Kidney epithelial cell (primary cell): ENCODE measurements at regions not wholly inside any gene's neighbourhood (a gene's known extent, or its start where the extent isn't known, plus 50 kb on each side); places are given as distances from the start of the nearest gene placed in this dataset.

Experiments used
- DNase-seq: peaks from one replicate; pipeline ENCODE4 v3.0.0-alpha.2; 2010; ENCODE audit warnings: low read depth
- H3K27me3 ChIP-seq: 2 replicates; pipeline ENCODE4 v1.6.0; 2011; ENCODE audit warnings: low read length; ENCODE audit not compliant: control insufficient read depth, insufficient read depth
- H3K36me3 ChIP-seq: 2 replicates; pipeline ENCODE4 v1.5.1; 2011; ENCODE audit warnings: low read length; ENCODE audit not compliant: control insufficient read depth, insufficient read depth
- H3K4me3 ChIP-seq: 2 replicates; pipeline ENCODE4 v1.5.1; 2011; ENCODE audit warnings: low read depth, mild to moderate bottlenecking, control low read depth, low read length
- CTCF ChIP-seq: IDR thresholded peaks from 2 replicates; pipeline ENCODE4 v1.5.1; 2011; ENCODE audit warnings: mild to moderate bottlenecking, moderate library complexity, low read length, control low read depth, inconsistent platforms; ENCODE audit not compliant: insufficient read depth, poor library complexity, severe bottlenecking

GRCh38 chr14:42804141-42804540 lies 1197.5 kb downstream of the LRFN5 start:
- H3K36me3 ChIP-seq = no peaks in the 10 kb centered on the region
- no peaks in the 10 kb centered on the region for H3K27me3 ChIP-seq
- DNase-seq = no peak
- no peak overlapping the region for H3K4me3 ChIP-seq
- no peak for TF ChIP-seq CTCF

- TF ChIP-seq CTCF = no peak
- H3K36me3 ChIP-seq = no peaks in the 10 kb centered on the region
- DNase-seq = no peak
- no peaks in the 10 kb centered on the region for H3K27me3 ChIP-seq
- H3K4me3 ChIP-seq = no peak overlapping the region
These were observed 1195.7 kb downstream of the LRFN5 start for GRCh38 chr14:42802346-42802745.

DNA sequence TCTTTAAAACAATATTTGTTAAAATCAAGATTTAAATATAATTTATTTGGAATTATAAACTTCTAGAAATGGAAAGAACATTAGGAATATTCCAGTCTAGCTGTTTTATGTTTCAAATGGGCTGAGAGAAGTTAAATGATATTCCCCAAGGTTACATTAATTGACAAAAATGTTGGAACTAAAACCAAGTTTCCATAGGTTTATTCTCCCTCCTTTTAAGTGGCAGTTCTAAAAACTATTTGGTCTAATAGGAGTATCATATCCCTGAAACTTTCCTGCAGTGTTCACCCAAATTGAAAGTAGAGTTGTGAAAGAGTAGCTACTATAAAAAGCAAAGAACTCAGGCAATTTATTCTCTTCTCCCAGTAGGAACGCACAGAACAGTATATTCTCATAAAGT lies 1185.5 kb downstream of the LRFN5 start:
- Histone ChIP-seq H3K4me3 (no peak overlapping the region), H3K36me3 (no peaks in the 10 kb centered on the region), H3K27me3 (no peaks in the 10 kb centered on the region)
- no peak for TF ChIP-seq CTCF
- DNase-seq = no peak

- no peak for TF ChIP-seq CTCF
- H3K27me3 ChIP-seq = no peaks in the 10 kb centered on the region
- DNase-seq = no peak
- H3K4me3 ChIP-seq = no peak overlapping the region
- no peaks in the 10 kb centered on the region for H3K36me3 ChIP-seq
These were observed 1176.1 kb downstream of the LRFN5 start for GRCh38 chr14:42782754-42783153.

DNA sequence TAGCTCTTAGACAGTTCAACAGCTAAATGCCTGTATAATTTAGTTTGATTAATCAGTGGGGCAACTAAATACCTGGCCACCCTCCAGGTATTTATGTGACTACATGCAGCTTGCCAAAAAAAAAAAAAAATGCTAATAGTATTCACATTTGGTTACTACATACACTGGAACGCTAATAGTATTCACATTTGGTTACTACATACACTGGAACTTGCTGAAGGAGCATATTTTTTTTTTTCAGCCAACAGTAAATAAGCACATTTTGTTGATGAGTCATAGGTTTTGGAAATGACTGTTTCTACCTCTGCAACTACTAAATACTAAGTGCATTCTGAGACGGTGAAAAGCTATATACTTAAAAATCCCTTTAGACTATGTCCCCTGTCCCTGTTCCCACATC lies 1172.3 kb downstream of the LRFN5 start:
- DNase-seq = no peak
- Histone ChIP-seq H3K27me3 (no peaks in the 10 kb centered on the region), H3K4me3 (no peak overlapping the region), H3K36me3 (no peaks in the 10 kb centered on the region)
- no peak for TF ChIP-seq CTCF

DNA sequence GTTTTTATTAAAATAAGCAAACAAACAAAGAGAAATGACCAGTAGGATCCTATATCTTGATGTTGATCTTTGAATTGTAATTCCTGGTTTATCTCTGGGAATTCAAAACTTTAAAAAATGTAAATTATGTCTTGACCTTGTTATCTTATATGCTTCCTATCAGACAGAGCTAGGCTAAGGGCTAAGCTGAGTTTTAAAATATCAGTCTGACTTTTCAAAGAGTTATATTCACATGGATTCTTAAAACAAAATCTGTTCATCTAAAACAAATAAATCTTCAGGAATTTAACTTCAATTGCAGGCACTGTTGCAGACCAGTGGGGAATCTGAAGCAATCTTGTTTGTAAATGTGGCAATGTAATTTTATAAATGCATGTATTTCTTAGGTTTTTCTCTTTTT lies 1144.1 kb downstream of the LRFN5 start:
- no peaks in the 10 kb centered on the region for H3K36me3 ChIP-seq
- no peak overlapping the region for H3K4me3 ChIP-seq
- TF ChIP-seq CTCF = no peak
- no peak for DNase-seq
- no peaks in the 10 kb centered on the region for H3K27me3 ChIP-seq
